ENCODE measurements at regions not wholly inside any gene's neighbourhood (a gene's known extent, or its start where the extent isn't known, plus 50 kb on each side); places are given as distances from the start of the nearest gene placed in this dataset.

- DNase-seq (ENCODE audit: low read depth in 4 of 4, low spot score in 3 of 4), result no peak
These were observed 267.5 kb upstream of the HABP2 start for GRCh38 chr10:113285305-113285704.

- no peak for DNase-seq (ENCODE audit: low read depth in 4 of 4, low spot score in 3 of 4)
These were observed 265.3 kb upstream of the HABP2 start for GRCh38 chr10:113287592-113287991.

GRCh38 chr10:113290137-113290536, 262.7 kb upstream of the HABP2 start:
- DNase-seq (ENCODE audit: low read depth in 4 of 4, low spot score in 3 of 4), result no peak

- DNase-seq (ENCODE audit: low read depth in 4 of 4, low spot score in 3 of 4), result no peak
These were observed 261.4 kb upstream of the HABP2 start for GRCh38 chr10:113291413-113291812.

- DNase-seq (ENCODE audit: low read depth in 4 of 4, low spot score in 3 of 4), result no peak
These were observed 260.8 kb upstream of the HABP2 start for GRCh38 chr10:113292086-113292485.

GRCh38 chr10:113292743-113293142, 260.1 kb upstream of the HABP2 start:
- no peak for DNase-seq (ENCODE audit: low read depth in 4 of 4, low spot score in 3 of 4)

- DNase-seq (ENCODE audit: low read depth in 4 of 4, low spot score in 3 of 4), result no peak
These were observed 259.7 kb upstream of the HABP2 start for GRCh38 chr10:113293167-113293566.

GRCh38 chr10:113294868-113295267, 258.0 kb upstream of the HABP2 start:
- DNase-seq (ENCODE audit: low read depth in 4 of 4, low spot score in 3 of 4), result no peak

GRCh38 chr10:113297226-113297625, 255.6 kb upstream of the HABP2 start:
- DNase-seq (ENCODE audit: low read depth in 4 of 4, low spot score in 3 of 4), result no peak

- DNase-seq (ENCODE audit: low read depth in 4 of 4, low spot score in 3 of 4), result no peak
These were observed 254.2 kb upstream of the HABP2 start for GRCh38 chr10:113298616-113299015.

GRCh38 chr10:113300201-113300600, 252.7 kb upstream of the HABP2 start:
- DNase-seq (ENCODE audit: low read depth in 4 of 4, low spot score in 3 of 4), result no peak

- no peak for DNase-seq (ENCODE audit: low read depth in 4 of 4, low spot score in 3 of 4)
These were observed 252.2 kb upstream of the HABP2 start for GRCh38 chr10:113300617-113301016.

- no peak for DNase-seq (ENCODE audit: low read depth in 4 of 4, low spot score in 3 of 4)
These were observed 251.4 kb upstream of the HABP2 start for GRCh38 chr10:113301342-113301984.

GRCh38 chr10:113302062-113302461, 250.8 kb upstream of the HABP2 start:
- no peak for DNase-seq (ENCODE audit: low read depth in 4 of 4, low spot score in 3 of 4)

- no peak for DNase-seq (ENCODE audit: low read depth in 4 of 4, low spot score in 3 of 4)
These were observed 249.2 kb upstream of the HABP2 start for GRCh38 chr10:113303544-113304146.

GRCh38 chr10:113304726-113305125, 248.1 kb upstream of the HABP2 start:
- no peak for DNase-seq (ENCODE audit: low read depth in 4 of 4, low spot score in 3 of 4)

- DNase-seq (ENCODE audit: low read depth in 4 of 4, low spot score in 3 of 4), result no peak
These were observed 247.0 kb upstream of the HABP2 start for GRCh38 chr10:113305871-113306270.

GRCh38 chr10:113309791-113310190, 243.1 kb upstream of the HABP2 start:
- DNase-seq (ENCODE audit: low read depth in 4 of 4, low spot score in 3 of 4), result no peak

GRCh38 chr10:113310347-113310746, 242.5 kb upstream of the HABP2 start:
- DNase-seq (ENCODE audit: low read depth in 4 of 4, low spot score in 3 of 4), result no peak

- DNase-seq (ENCODE audit: low read depth in 4 of 4, low spot score in 3 of 4), result no peak
These were observed 239.7 kb upstream of the HABP2 start for GRCh38 chr10:113313048-113313602.

GRCh38 chr10:113313722-113314121, 239.1 kb upstream of the HABP2 start:
- no peak for DNase-seq (ENCODE audit: low read depth in 4 of 4, low spot score in 3 of 4)

- DNase-seq (ENCODE audit: low read depth in 4 of 4, low spot score in 3 of 4), result no peak
These were observed 236.3 kb upstream of the HABP2 start for GRCh38 chr10:113316506-113316905.

Data from right renal pelvis (tissue), 4 donors.